ENCODE measurements at regions not wholly inside any gene's neighbourhood (a gene's known extent, or its start where the extent isn't known, plus 50 kb on each side); places are given as distances from the start of the nearest gene placed in this dataset.

GRCh38 chr13:54901316-54901715 is 1872.7 kb downstream of the OLFM4 start:
- ATAC-seq: no peak
- intact Hi-C loops (cut with DNase I): no loop called here

DNA sequence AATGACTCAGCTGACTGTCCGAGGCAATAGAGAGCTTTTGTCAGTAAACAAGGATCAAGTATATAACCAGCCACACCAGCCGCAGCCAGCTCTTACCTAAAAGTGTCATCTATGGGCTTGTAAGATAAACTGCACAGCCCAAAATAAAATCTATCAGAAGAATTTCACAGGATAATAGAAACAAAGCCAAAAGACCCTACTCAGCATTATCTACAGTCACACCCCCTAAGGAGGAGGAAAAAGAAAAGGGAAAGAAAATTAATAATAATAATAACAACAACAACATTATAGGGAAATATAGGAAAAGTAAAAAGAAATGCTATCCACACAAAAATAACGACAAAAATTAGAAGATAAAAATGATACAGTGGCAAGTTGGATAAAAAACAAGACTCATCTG is 1883.8 kb downstream of the OLFM4 start:
- ATAC-seq (no peak), DNase-seq (ENCODE audit: missing footprints) (no peak)
- intact Hi-C loops (cut with DNase I): no loop called here

More at GRCh38 chr13:54901316-54901715, 1872.7 kb downstream of the OLFM4 start:
- no peak for DNase-seq (ENCODE audit: missing footprints)

- no peak for DNase-seq (ENCODE audit: missing footprints)
- no peak for ATAC-seq
- intact Hi-C loops (cut with DNase I): no loop called here
These were observed 1885.1 kb downstream of the OLFM4 start for GRCh38 chr13:54913668-54914067.

DNA sequence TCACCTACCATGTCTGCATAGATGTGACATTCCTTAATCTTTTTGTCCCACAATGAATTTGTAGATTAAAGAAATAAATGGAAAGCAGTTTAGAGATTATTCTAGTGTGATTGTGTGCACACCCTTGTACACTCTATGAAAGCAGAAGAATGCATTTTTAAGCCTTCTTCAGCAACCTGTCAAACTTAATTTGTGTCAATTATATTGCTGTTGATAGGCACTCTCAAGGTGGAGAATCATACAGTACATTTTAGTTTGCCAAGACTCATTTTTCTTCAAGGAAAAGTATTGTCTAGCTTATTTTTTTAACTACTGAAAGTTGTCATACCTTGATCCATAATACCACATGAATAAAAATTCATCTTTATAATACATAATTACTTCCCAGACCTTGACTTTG is 1898.9 kb downstream of the OLFM4 start:
- intact Hi-C loops (cut with DNase I): no loop called here
- ATAC-seq: no peak

DNA sequence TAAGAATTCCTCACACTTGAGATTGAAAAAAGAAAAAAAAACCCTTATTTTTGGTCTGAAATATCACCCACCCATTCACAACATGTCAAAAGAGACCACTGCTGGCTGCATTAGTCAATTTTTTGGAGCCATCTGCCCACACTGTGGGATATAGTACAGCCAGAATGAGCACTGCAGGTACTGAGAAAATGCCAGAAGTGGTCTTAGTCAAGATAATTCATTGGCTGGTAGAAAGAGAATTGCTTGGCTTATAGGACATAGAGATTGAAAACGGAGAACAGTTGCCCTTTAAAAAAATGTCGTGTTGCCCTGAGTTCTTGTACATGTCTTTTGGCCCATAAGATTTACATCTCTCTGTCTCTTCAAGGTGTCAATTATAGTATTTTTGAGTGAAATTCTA is 1899.5 kb downstream of the OLFM4 start:
- intact Hi-C loops (cut with DNase I): no loop called here
- DNase-seq (ENCODE audit: missing footprints) (no peak), ATAC-seq (no peak)

More for the DNA sequence above, 1898.9 kb downstream of the OLFM4 start:
- no peak for DNase-seq (ENCODE audit: missing footprints)

GRCh38 chr13:54934121-54934520 is 1905.5 kb downstream of the OLFM4 start:
- DNase-seq (ENCODE audit: missing footprints): no peak
- intact Hi-C loops (cut with DNase I): no loop called here
- ATAC-seq: no peak

- ATAC-seq (no peak), DNase-seq (ENCODE audit: missing footprints) (no peak)
- intact Hi-C loops (cut with DNase I): no loop called here
These were observed 1917.4 kb downstream of the OLFM4 start for GRCh38 chr13:54945973-54946372.

- ATAC-seq: no peak
- intact Hi-C loops (cut with DNase I): no loop called here
- DNase-seq (ENCODE audit: missing footprints): no peak
These were observed 1921.1 kb downstream of the OLFM4 start for GRCh38 chr13:54949735-54950134.

DNA sequence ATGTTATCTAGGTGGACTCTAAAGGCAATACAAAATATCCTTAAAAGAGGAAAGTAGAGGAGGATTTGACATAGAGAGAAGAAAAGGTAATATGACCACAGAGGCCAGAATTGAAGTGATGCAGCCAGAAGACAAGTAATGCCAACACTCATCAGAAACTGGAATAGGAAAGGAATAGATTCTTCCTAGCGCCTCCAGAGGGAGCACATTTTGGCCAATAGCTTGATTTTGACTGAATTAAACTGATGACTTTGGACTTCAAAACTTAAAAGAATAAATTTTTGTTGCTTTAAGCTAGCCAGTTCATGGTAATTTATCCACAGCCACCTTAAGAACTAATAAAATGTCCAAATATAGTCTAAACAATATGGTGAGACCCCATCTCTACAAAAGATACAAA is 1921.9 kb downstream of the OLFM4 start:
- intact Hi-C loops (cut with DNase I): no loop called here
- DNase-seq (ENCODE audit: missing footprints): no peak
- no peak for ATAC-seq

DNA sequence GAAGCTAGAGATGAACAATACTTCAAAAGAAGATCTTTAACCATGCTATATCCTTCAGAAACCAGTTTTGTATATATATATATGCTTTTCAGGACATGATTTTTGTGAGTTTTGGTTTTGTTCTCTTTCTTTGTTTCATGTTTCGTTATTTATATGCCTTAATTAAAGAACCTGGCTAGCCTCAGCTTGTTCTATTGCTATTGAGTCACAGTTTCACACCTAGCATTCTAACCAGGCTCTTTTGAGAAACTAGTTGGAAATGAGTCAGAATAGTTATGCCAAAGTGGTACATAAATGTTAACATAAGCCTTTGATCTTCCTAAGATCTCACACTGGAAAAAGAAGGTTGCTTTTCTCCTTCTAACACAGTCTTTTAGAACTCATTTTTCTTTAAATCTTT is 1925.2 kb downstream of the OLFM4 start:
- ATAC-seq (no peak), DNase-seq (ENCODE audit: missing footprints) (no peak)
- intact Hi-C loops (cut with DNase I): no loop called here

GRCh38 chr13:54958781-54959180 is 1930.2 kb downstream of the OLFM4 start:
- DNase-seq (ENCODE audit: missing footprints): no peak
- intact Hi-C loops (cut with DNase I): no loop called here
- no peak for ATAC-seq

DNA sequence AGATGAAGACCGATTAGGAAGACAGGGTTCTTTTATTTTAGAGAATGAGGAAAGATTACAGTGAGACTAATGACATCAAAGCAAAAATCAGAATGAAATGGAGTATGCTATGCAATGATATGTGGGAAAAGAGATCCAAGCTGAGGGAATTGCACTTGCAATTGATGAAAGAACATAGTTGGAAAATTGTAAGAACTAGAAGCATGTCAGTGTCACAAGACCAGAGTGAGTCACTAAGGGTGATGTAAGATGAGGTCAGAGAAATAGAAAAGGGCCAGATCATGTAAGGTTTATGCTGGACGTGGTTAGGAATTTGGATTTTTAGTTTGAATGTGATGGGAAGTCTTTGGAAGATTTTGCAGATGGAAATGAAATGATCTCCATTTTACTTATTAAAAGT is 1937.3 kb downstream of the OLFM4 start:
- ATAC-seq (no peak), DNase-seq (ENCODE audit: missing footprints) (no peak)
- intact Hi-C loops (cut with DNase I): no loop called here

GRCh38 chr13:54972838-54973237 is 1944.2 kb downstream of the OLFM4 start:
- ATAC-seq: no peak
- DNase-seq (ENCODE audit: missing footprints): no peak
- intact Hi-C loops (cut with DNase I): no loop called here

GRCh38 chr13:54975676-54976075 is 1947.1 kb downstream of the OLFM4 start:
- intact Hi-C loops (cut with DNase I): no loop called here
- DNase-seq (ENCODE audit: missing footprints): no peak
- no peak for ATAC-seq

DNA sequence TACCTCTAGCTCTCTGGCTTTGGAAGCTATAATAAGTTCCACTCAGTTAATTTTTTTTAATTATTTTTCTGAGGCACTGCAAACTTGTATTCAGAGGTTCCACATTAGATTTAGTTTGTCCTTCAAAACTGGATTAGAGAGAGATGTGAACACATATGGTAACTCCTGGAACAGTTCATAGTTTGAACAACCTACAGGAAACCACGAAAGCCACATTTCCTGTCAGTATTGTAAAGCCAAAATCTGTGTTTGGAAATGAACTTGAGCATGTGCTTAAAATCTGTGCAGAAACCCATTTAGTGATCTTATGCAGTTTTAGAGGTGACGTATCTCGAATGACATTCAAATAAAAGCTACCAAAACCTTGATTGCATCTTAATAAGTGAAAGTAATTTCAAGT is 1952.0 kb downstream of the OLFM4 start:
- ATAC-seq (no peak), DNase-seq (ENCODE audit: missing footprints) (no peak)
- intact Hi-C loops (cut with DNase I): no loop called here

- ATAC-seq (no peak), DNase-seq (ENCODE audit: missing footprints) (no peak)
- intact Hi-C loops (cut with DNase I): no loop called here
These were observed 1960.8 kb downstream of the OLFM4 start for GRCh38 chr13:54989418-54989817.

DNA sequence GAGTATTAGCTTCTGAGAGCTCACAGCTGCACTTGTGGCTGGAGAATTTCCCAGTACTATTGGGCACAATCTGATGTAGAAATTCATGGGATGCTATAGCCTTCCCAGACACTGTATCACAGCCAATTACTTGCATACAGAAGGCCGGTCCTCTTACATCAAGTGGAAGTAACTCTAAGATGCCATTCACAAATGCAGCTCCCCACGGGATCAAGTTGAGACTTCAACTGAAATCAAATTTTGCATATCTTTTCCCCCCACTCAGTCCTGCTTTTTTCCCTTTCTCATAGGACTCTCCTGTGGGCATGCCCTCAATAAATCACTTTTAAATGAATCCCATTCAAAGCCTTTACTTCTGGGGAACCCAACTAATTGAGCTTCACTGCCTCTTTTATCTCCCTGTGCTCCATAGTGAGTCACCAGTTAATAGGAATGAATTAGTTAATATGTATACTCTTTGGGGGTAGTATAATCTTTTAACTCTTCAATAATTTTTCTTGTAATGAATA is 1970.8 kb downstream of the OLFM4 start:
- DNase-seq (ENCODE audit: missing footprints) (no peak), ATAC-seq (no peak)
- intact Hi-C loops (cut with DNase I): no loop called here

DNA sequence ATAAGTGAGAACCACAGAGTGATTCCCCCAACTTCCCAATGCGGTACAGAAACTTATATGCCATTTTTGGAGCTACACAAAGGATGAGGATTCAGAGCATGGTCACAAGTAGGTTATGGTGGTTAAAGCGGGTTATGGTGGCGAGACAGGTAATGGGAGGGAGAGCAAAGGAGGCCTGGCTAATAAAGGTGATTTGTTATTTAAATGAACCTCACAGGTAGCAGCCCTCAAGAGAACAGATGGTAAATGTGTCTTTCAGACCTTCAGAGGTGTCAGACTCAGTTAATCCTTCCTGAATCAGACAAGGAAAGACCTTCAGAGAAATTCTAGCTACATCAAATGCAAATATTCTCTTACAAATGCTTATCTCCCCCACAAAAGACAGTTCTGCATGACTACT is 1971.4 kb downstream of the OLFM4 start:
- DNase-seq (ENCODE audit: missing footprints) (no peak), ATAC-seq (no peak)
- intact Hi-C loops (cut with DNase I): no loop called here

- intact Hi-C loops (cut with DNase I): no loop called here
- ATAC-seq (no peak), DNase-seq (ENCODE audit: missing footprints) (no peak)
These were observed 1972.2 kb downstream of the OLFM4 start for GRCh38 chr13:55000844-55001243.

- no peak for ATAC-seq
- intact Hi-C loops (cut with DNase I): no loop called here
- no peak for DNase-seq (ENCODE audit: missing footprints)
These were observed 1973.3 kb downstream of the OLFM4 start for GRCh38 chr13:55001881-55002280.

GRCh38 chr13:55007681-55008080 is 1979.1 kb downstream of the OLFM4 start:
- intact Hi-C loops (cut with DNase I): no loop called here
- ATAC-seq (no peak), DNase-seq (ENCODE audit: missing footprints) (no peak)

- no peak for DNase-seq (ENCODE audit: missing footprints)
- intact Hi-C loops (cut with DNase I): no loop called here
- no peak for ATAC-seq
These were observed 1984.4 kb downstream of the OLFM4 start for GRCh38 chr13:55013051-55013450.
